ENCODE measurements at regions not wholly inside any gene's neighbourhood (a gene's known extent, or its start where the extent isn't known, plus 50 kb on each side); places are given as distances from the start of the nearest gene placed in this dataset.

DNA sequence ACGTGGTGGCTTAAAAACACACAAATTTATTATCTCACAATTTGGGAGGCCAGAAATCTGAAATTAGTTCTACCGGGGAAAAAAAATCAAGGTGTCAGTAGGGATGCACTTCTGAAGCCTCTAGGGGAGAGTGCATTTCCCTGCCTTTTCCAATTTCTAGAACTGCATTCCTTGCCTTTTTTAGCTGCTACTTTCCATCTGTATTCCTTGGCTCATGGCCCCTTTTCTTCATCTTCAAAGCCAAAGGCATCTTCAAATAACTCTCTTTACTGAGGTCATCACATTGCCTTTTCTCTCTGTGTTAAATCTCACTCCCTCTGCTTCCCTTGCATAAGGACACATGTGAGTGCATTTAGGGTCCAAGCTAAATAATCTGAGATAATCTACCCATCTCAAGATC lies 69.5 kb upstream of the NEO1 start:
- WGBS (ENCODE audit: insufficient coverage, insufficient read length), result no CpG with 5 or more reads among the region's 2 CpGs
- Histone ChIP-seq H3K27ac (ENCODE audit: low read length) (no peak overlapping the region), H3K9me3 (ENCODE audit: control insufficient read depth, insufficient read depth, low read length) (no peaks in the 10 kb centered on the region), H3K36me3 (ENCODE audit: control insufficient read depth, insufficient read depth, low read length) (no peaks in the 10 kb centered on the region), H3K4me3 (ENCODE audit: low read length) (no peak overlapping the region), H3K27me3 (ENCODE audit: control insufficient read depth, insufficient read depth, low read length) (no peaks in the 10 kb centered on the region), H3K4me1 (ENCODE audit: control insufficient read depth, insufficient read depth, low read length) (no peaks in the 10 kb centered on the region)
- DNase-seq (ENCODE audit: low read depth, low spot score), result no peak

DNA sequence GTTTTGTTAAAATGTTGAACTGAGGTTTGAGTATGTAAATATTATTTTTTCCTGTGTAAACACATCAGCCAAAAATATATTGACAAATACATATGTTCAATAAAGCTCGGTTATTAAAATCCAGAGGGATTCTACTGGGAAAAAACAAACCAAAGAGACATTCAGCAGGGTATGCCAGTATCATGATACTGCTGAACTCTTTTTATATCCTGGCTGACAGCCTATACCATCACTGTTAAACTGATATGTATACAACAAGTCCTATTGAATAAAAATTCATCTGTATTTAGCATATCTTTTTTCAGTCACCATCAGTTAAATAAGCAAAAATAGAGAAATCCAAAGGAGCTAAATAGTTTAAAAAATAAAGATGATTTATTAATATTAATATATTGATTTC lies 71.6 kb upstream of the NEO1 start:
- DNase-seq (ENCODE audit: low read depth, low spot score), result no peak
- Histone ChIP-seq H3K36me3 (ENCODE audit: control insufficient read depth, insufficient read depth, low read length) (no peaks in the 10 kb centered on the region), H3K4me3 (ENCODE audit: low read length) (no peak overlapping the region), H3K27me3 (ENCODE audit: control insufficient read depth, insufficient read depth, low read length) (no peaks in the 10 kb centered on the region), H3K9me3 (ENCODE audit: control insufficient read depth, insufficient read depth, low read length) (no peaks in the 10 kb centered on the region), H3K4me1 (ENCODE audit: control insufficient read depth, insufficient read depth, low read length) (no peaks in the 10 kb centered on the region), H3K27ac (ENCODE audit: low read length) (no peak overlapping the region)
- WGBS (ENCODE audit: insufficient coverage, insufficient read length), result no CpG with 5 or more reads among the region's 1 CpG

DNA sequence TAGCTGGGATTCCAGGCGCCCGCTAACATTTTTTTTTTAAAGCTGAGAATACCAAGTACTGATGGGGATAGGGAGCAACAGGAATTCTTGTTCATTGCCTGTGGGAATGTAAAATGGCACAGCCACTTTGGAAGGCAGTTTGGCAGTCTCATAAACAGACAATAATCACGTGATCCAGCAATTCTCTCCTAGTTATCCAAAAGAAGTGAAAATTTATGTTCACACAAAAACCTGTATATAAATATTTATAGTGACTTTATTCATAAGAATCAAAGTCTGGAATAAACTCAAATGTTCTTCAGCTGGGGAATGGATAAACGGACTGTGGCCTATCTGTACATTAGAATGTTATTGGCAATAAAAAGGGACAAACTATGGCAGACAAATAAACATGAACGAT lies 72.5 kb upstream of the NEO1 start:
- Histone ChIP-seq H3K4me3 (ENCODE audit: low read length) (no peak overlapping the region), H3K27ac (ENCODE audit: low read length) (no peak overlapping the region), H3K36me3 (ENCODE audit: control insufficient read depth, insufficient read depth, low read length) (no peaks in the 10 kb centered on the region), H3K9me3 (ENCODE audit: control insufficient read depth, insufficient read depth, low read length) (no peaks in the 10 kb centered on the region), H3K27me3 (ENCODE audit: control insufficient read depth, insufficient read depth, low read length) (no peaks in the 10 kb centered on the region), H3K4me1 (ENCODE audit: control insufficient read depth, insufficient read depth, low read length) (no peaks in the 10 kb centered on the region)
- no peak for DNase-seq (ENCODE audit: low read depth, low spot score)
- WGBS (ENCODE audit: insufficient coverage, insufficient read length), result no CpG with 5 or more reads among the region's 5 CpGs

DNA sequence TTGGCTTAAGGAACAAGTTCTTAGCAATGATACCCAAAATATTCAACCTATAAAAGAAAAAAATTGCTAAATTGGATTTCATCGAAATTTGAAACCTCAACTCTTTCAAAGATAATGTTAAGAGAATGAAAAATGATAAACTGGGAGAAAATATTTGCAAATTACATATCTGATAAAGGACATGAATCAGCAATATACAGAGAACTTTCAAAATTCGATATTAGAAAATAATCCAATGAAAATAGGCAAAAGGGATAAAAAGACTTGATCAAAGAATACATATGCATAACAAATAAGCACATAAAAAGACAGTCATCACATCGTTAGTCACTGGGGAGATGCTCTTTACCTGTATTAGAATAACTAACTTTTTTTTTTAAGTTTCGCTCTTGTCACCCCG lies 73.0 kb upstream of the NEO1 start:
- H3K27me3 ChIP-seq (ENCODE audit: control insufficient read depth, insufficient read depth, low read length), result no peaks in the 10 kb centered on the region
- WGBS (ENCODE audit: insufficient coverage, insufficient read length), result no CpG with 5 or more reads among the region's 5 CpGs
- H3K27ac ChIP-seq (ENCODE audit: low read length), result no peak overlapping the region

DNA sequence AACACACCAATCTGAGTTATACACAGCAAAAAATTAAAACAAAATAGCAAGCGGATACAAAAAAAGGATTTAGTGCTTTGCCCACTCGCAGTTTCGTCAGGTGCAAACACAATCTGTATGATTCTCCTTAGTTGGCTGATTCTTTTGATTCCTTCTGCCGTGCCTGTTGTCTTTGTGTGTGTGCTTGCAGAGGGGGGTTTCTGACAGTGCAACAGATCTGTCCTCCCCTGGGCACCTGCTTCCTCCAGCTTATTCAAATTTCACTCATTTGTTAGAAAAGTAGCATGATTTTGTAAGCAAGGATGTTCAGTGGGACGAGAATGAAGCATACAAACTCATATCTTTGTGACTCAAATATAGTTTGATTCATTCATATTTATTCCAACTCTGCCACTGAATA lies 74.0 kb upstream of the NEO1 start:
- no peak for DNase-seq (ENCODE audit: low read depth, low spot score)
- no CpG with 5 or more reads among the region's 5 CpGs for WGBS (ENCODE audit: insufficient coverage, insufficient read length)
- Histone ChIP-seq H3K4me3 (ENCODE audit: low read length) (no peak overlapping the region), H3K27ac (ENCODE audit: low read length) (no peak overlapping the region), H3K4me1 (ENCODE audit: control insufficient read depth, insufficient read depth, low read length) (no peaks in the 10 kb centered on the region), H3K9me3 (ENCODE audit: control insufficient read depth, insufficient read depth, low read length) (no peaks in the 10 kb centered on the region), H3K36me3 (ENCODE audit: control insufficient read depth, insufficient read depth, low read length) (no peaks in the 10 kb centered on the region), H3K27me3 (ENCODE audit: control insufficient read depth, insufficient read depth, low read length) (no peaks in the 10 kb centered on the region)

More for the DNA sequence above, 73.0 kb upstream of the NEO1 start:
- no peak overlapping the region for H3K4me3 ChIP-seq (ENCODE audit: low read length)
- H3K36me3 ChIP-seq (ENCODE audit: control insufficient read depth, insufficient read depth, low read length), result no peaks in the 10 kb centered on the region
- no peaks in the 10 kb centered on the region for H3K4me1 ChIP-seq (ENCODE audit: control insufficient read depth, insufficient read depth, low read length)
- no peak for DNase-seq (ENCODE audit: low read depth, low spot score)
- no peaks in the 10 kb centered on the region for H3K9me3 ChIP-seq (ENCODE audit: control insufficient read depth, insufficient read depth, low read length)

DNA sequence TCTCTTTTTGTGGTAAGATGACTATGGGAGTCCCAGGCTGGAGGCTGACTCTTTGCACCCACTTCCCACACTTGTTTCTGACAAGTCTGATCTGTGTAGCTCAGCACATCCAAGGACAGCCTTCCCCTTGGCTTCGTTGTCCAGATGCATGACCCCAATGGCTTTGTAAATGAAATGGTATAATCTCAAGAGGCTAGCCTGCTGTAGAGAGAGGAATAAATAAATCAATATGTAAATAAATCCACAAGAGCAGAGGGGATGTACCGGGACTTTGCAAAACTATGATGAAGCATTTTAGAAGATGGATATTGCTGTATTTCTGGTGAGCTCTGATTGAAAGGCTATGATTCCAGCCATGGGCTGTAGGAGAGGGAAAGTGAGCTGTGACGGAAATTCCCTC lies 79.9 kb upstream of the NEO1 start:
- Histone ChIP-seq H3K36me3 (ENCODE audit: control insufficient read depth, insufficient read depth, low read length) (no peaks in the 10 kb centered on the region), H3K4me1 (ENCODE audit: control insufficient read depth, insufficient read depth, low read length) (no peaks in the 10 kb centered on the region), H3K9me3 (ENCODE audit: control insufficient read depth, insufficient read depth, low read length) (no peaks in the 10 kb centered on the region), H3K27ac (ENCODE audit: low read length) (no peak overlapping the region), H3K27me3 (ENCODE audit: control insufficient read depth, insufficient read depth, low read length) (no peaks in the 10 kb centered on the region), H3K4me3 (ENCODE audit: low read length) (no peak overlapping the region)
- DNase-seq (ENCODE audit: low read depth, low spot score), result no peak
- WGBS (ENCODE audit: insufficient coverage, insufficient read length), result no CpG with 5 or more reads among the region's 3 CpGs

DNA sequence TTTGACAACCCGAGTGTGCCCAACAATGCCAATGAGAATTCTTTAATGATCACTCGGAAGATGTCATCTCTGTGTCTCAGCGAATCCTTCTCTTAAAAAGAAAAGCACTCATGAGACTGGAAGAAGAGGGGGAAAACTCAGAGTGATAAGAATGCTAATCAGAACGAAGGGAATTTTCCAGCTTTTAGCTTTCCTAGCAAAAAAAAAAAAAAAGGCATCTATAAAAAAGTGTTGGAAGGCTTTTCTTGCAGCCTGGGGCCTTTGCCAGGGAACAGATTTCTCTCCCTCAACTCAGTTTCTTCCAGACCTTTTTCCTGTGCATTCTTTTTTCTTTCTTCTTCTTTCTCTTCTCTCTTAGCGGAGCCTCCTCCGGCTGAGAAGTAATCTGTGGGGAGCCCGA lies 80.5 kb upstream of the NEO1 start:
- Histone ChIP-seq H3K4me1 (ENCODE audit: control insufficient read depth, insufficient read depth, low read length) (no peaks in the 10 kb centered on the region), H3K4me3 (ENCODE audit: low read length) (no peak overlapping the region), H3K27me3 (ENCODE audit: control insufficient read depth, insufficient read depth, low read length) (no peaks in the 10 kb centered on the region), H3K36me3 (ENCODE audit: control insufficient read depth, insufficient read depth, low read length) (no peaks in the 10 kb centered on the region), H3K27ac (ENCODE audit: low read length) (no peak overlapping the region), H3K9me3 (ENCODE audit: control insufficient read depth, insufficient read depth, low read length) (no peaks in the 10 kb centered on the region)
- DNase-seq (ENCODE audit: low read depth, low spot score), result no peak
- no CpG with 5 or more reads among the region's 7 CpGs for WGBS (ENCODE audit: insufficient coverage, insufficient read length)

DNA sequence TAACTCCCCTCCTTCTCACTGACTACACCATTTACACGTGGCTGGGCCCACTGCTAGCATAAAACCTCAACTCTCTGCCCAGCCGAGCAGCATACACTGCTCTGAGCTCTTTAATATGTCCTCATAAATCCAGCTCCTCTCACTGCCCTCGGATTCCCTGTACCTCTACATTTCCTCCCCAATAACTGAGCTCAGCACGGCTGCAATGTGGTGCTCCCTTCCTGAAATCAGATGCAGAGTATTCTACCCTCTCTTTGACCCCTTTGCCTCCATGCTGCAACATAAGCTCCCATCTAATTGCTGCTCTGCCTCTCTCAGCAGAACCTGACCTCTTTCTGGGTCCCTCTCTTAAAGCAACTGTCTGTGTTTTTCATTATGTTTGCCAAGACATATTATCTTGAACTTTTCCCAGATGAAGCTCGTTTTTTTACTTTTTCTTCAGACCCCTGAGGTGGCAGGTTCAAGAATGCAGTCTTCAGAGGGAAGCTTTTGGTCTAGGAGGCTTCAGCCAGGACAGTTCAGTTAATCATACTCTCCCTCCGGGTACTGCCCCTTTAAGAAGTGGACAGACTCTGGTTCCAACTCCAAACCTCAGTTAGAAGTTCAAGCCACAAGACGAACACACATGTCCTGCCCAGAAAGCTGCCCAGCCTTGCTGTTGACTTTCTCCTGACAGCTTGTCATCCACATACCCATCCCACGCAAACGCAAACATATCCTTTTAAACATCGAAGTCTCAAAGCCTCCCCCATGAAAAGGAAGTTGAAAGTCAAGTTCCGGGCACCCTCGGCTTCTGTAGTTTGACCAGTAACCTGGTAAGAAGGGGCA lies 81.1 kb upstream of the NEO1 start:
- no peaks in the 10 kb centered on the region for H3K36me3 ChIP-seq (ENCODE audit: control insufficient read depth, insufficient read depth, low read length)

DNA sequence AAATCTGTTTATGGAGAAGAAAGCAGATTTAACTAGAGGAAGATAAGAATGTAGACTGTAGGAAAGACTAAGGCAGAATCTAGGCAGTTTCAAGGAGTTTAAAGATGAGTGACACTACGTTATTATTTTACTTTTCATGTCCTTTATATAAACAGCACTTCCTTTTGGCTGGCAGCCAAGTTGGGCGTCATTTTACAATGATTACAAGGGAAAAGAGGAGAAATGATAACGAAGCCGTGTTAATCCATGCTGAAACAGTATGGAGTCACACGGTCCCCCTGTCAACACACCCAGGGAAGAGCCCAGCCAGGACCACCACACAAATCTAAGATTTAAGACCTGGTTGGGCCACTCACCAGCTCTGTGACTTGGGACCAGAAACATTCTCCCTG lies 83.7 kb upstream of the NEO1 start:
- H3K4me1 ChIP-seq (ENCODE audit: control insufficient read depth, insufficient read depth, low read length), result no peaks in the 10 kb centered on the region
- no peak overlapping the region for H3K27ac ChIP-seq (ENCODE audit: low read length)
- no peaks in the 10 kb centered on the region for H3K27me3 ChIP-seq (ENCODE audit: control insufficient read depth, insufficient read depth, low read length)
- no peaks in the 10 kb centered on the region for H3K9me3 ChIP-seq (ENCODE audit: control insufficient read depth, insufficient read depth, low read length)
- no peak for DNase-seq (ENCODE audit: low read depth, low spot score)
- H3K4me3 ChIP-seq (ENCODE audit: low read length), result no peak overlapping the region
- no CpG with 5 or more reads among the region's 5 CpGs for WGBS (ENCODE audit: insufficient coverage, insufficient read length)
- no peaks in the 10 kb centered on the region for H3K36me3 ChIP-seq (ENCODE audit: control insufficient read depth, insufficient read depth, low read length)

More for the DNA sequence above, 81.1 kb upstream of the NEO1 start:
- Histone ChIP-seq H3K4me3 (ENCODE audit: low read length) (no peak overlapping the region), H3K27ac (ENCODE audit: low read length) (no peak overlapping the region), H3K4me1 (ENCODE audit: control insufficient read depth, insufficient read depth, low read length) (no peaks in the 10 kb centered on the region), H3K9me3 (ENCODE audit: control insufficient read depth, insufficient read depth, low read length) (no peaks in the 10 kb centered on the region), H3K27me3 (ENCODE audit: control insufficient read depth, insufficient read depth, low read length) (no peaks in the 10 kb centered on the region)
- no CpG with 5 or more reads among the region's 12 CpGs for WGBS (ENCODE audit: insufficient coverage, insufficient read length)
- no peak for DNase-seq (ENCODE audit: low read depth, low spot score)

DNA sequence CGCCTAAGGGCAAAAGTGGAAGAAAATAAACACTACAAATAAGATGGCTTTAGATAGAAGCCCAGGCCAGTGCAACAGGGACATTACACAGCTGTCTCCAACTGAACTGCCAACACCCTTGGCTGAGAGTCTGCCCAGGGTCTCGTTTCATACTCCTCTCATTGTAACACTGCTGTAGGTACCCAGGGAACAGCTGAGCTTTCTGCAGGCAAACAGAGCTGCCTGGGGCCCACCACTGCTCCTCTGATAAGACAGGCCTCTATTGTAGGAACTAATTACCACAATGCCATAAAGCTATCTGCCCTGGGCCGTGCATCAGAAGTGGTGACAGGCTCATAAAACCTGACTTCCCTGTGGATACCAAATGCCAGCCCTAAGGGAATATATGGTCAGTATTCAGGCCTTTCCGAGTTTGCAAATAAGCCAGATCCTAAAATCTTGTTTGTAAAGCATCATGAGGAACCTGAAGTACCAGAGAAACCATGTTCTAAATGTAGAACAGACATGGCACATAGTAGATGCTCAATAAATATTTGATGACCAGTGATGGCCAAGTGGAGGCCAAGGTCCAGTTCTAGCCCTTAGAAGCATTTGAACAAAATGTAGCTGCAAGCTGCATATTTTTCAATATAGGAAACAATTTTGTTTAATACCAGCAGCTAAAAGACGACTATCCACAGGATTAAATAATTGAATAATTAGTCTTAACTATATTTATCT lies 84.3 kb upstream of the NEO1 start:
- DNase-seq (ENCODE audit: low read depth, low spot score), result no peak
- WGBS (ENCODE audit: insufficient coverage, insufficient read length), result no CpG with 5 or more reads among the region's 5 CpGs
- Histone ChIP-seq H3K4me1 (ENCODE audit: control insufficient read depth, insufficient read depth, low read length) (no peaks in the 10 kb centered on the region), H3K36me3 (ENCODE audit: control insufficient read depth, insufficient read depth, low read length) (no peaks in the 10 kb centered on the region), H3K4me3 (ENCODE audit: low read length) (no peak overlapping the region), H3K9me3 (ENCODE audit: control insufficient read depth, insufficient read depth, low read length) (no peaks in the 10 kb centered on the region), H3K27me3 (ENCODE audit: control insufficient read depth, insufficient read depth, low read length) (no peaks in the 10 kb centered on the region), H3K27ac (ENCODE audit: low read length) (no peak overlapping the region)

DNA sequence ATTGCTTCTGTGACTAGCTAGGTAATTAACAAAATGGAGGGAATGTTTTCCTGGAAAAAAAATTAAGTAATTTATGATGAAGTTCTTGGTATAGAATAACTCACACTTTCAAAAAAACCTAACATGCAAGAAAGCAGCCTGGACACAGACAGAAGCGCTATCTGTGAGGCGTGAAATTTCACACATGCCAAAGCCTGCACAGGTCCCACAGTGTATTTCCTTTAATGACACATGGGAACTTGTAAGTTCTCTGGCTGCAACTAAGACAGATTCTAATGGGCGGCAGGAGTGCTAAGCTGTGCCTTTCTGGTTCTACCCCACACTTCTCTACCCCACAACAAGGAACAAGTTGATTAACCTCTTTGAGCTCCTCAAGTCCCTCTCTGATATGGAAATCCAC lies 84.9 kb upstream of the NEO1 start:
- Histone ChIP-seq H3K27me3 (ENCODE audit: control insufficient read depth, insufficient read depth, low read length) (no peaks in the 10 kb centered on the region), H3K27ac (ENCODE audit: low read length) (no peak overlapping the region), H3K9me3 (ENCODE audit: control insufficient read depth, insufficient read depth, low read length) (no peaks in the 10 kb centered on the region), H3K4me1 (ENCODE audit: control insufficient read depth, insufficient read depth, low read length) (no peaks in the 10 kb centered on the region), H3K4me3 (ENCODE audit: low read length) (no peak overlapping the region), H3K36me3 (ENCODE audit: control insufficient read depth, insufficient read depth, low read length) (no peaks in the 10 kb centered on the region)
- no CpG with 5 or more reads among the region's 3 CpGs for WGBS (ENCODE audit: insufficient coverage, insufficient read length)
- no peak for DNase-seq (ENCODE audit: low read depth, low spot score)

Data from iPS DF 6.9 (cell line).